Liver (tissue), 3 donors: ENCODE measurements at regions not wholly inside any gene's neighbourhood (a gene's known extent, or its start where the extent isn't known, plus 50 kb on each side); places are given as distances from the start of the nearest gene placed in this dataset.

Experiments used
- RXRA ChIP-seq, 2 donors: IDR thresholded peaks; 2 replicates each; pipeline ENCODE4 v1.6.1; 2017 to 2018; ENCODE audit warnings: antibody characterized with exemption in 2 of 2, mild to moderate bottlenecking in 1 of 2
- TAF1 ChIP-seq: conservative IDR thresholded peaks from 2 replicates; pipeline ENCODE4 v1.6.1; 2016; ENCODE audit warnings: antibody characterized with exemption, mild to moderate bottlenecking
- TF ChIP-seq, protein P1 (sequence below): fragments of 150-350 bp; IDR thresholded peaks from 2 replicates; pipeline ENCODE4 v1.5.1; 2017; ENCODE audit warnings: improper control_type of control experiment, low read depth, low read length; ENCODE audit not compliant: missing input control
- donor health status: healthy.
- donor health status: healthy.

DNA sequence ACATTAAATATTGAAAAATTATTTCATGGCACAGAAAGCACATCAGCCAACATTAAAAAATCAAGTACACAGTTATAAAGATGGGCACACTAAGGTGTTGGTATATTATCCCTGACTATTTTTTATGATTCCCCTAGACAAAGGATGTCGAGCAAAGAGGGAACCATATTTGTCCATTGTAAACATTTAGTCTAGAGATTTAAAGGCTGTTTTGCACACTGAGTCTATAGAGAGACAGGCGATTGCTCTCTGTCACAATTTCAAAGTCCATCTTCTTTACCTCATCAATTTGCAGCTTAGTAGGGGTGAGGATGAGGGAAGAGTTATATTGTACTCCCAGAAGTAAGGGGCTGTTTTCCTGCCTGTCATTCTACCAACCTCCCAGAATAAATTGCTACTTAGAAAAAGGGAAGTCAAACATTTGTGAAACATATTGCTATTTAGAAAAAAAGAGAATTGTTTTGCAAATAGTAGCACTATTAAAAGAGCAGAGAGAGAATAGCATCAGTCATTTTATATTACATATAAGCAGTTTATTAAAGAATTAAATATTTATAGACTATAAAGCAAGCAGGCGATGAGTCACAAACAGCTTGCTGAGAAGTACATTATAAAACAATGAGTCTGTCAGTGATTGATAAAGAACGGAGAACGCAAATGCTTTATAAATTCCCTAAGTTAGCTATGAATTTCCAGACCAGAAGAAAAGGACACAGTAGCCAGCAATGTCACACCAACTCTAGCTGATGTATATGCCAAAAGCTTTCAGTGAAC is 270.6 kb upstream of the PMFBP1 start:
- TF ChIP-seq RXRA (IDR thresholded peaks at IDR 0.05) (no peak), TAF1 (no peak)
- TF ChIP-seq, protein P1, sequence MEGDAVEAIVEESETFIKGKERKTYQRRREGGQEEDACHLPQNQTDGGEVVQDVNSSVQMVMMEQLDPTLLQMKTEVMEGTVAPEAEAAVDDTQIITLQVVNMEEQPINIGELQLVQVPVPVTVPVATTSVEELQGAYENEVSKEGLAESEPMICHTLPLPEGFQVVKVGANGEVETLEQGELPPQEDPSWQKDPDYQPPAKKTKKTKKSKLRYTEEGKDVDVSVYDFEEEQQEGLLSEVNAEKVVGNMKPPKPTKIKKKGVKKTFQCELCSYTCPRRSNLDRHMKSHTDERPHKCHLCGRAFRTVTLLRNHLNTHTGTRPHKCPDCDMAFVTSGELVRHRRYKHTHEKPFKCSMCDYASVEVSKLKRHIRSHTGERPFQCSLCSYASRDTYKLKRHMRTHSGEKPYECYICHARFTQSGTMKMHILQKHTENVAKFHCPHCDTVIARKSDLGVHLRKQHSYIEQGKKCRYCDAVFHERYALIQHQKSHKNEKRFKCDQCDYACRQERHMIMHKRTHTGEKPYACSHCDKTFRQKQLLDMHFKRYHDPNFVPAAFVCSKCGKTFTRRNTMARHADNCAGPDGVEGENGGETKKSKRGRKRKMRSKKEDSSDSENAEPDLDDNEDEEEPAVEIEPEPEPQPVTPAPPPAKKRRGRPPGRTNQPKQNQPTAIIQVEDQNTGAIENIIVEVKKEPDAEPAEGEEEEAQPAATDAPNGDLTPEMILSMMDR: no peak
